Activated naive CD4-positive, alpha-beta T cell treated with anti-CD3 and anti-CD28 coated beads, Interleukin-2, amount 50 U/mL, for 72 hours (primary cell): ENCODE measurements at regions not wholly inside any gene's neighbourhood (a gene's known extent, or its start where the extent isn't known, plus 50 kb on each side); places are given as distances from the start of the nearest gene placed in this dataset.

Experiments used
- ATAC-seq, 2 donors: fragments of 150-1000 bp; cut with Tn5 transposase; 2 replicates each; pipeline ENCODE4 v1.10.0; 2021; ENCODE audit warnings: mild to moderate bottlenecking in 2 of 2, moderate library complexity in 2 of 2
- DNase-seq, 2 donors: peaks; one replicate each; pipeline ENCODE4 v3.0.0; 2021 to 2022; ENCODE audit warnings: low spot score in 2 of 2
- H3K27ac Mint-ChIP-seq, 2 donors: one replicate each; pipeline ENCODE4 v1.8.0; 2022; ENCODE audit warnings: mild to moderate bottlenecking in 2 of 2, mixed read lengths in 2 of 2
- H3K36me3 Mint-ChIP-seq, 2 donors: one replicate each; pipeline ENCODE4 v1.8.0; 2022; ENCODE audit warnings: mixed read lengths in 2 of 2
- H3K9me3 Mint-ChIP-seq, 2 donors: one replicate each; pipeline ENCODE4 v1.8.0; 2022; ENCODE audit warnings: mixed read lengths in 2 of 2

DNA sequence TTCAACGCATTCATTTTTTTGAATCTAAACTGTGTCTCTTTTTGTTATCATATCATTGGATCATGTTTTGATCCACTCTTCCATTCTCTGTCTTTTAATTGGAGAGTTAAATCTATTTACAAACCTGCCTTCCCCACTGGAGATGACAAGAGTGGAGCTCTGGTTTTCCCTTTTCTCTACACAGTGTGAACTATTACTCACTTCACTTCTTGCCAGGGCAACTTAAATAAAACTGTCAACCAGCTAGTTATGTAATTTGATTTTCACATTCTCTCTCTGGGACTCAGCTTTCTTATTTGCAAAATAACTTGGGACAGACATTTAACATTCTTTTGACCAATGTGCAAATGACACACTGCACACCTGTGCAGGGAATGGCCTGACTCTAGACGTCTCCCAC, 230.8 kb upstream of the CST7 start:
- ATAC-seq = no peak

DNA sequence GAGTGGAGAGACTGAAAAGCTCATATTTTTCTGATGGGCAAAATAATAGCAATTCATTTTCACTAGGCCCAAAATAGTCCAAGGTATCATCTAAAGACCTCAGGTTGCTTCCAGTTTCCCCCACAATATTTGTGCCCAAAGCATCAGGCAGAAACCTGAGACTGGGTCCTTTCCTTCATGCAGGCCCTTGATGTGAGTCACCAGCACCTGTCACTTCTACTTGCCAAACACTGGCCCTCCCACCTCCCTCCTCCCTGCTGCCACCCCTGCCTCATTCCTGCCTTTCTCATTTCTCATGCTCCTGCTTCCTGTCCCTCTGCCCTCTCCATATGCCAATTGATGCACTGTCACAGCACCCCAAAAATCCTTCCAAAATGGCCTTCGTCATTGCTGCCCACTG, 230.4 kb upstream of the CST7 start:
- Mint-ChIP-seq H3K27ac (no peak overlapping the region), H3K36me3 (peaks cover 7 to 8% of the 10 kb centered on the region in 2 donors), H3K9me3 (peaks cover 6 to 7% of the 10 kb centered on the region in 2 donors)
- no peak for DNase-seq
- ATAC-seq = no peak

More for the DNA sequence above, 230.8 kb upstream of the CST7 start:
- DNase-seq = no peak
- no peak overlapping the region for H3K27ac Mint-ChIP-seq
- H3K36me3 Mint-ChIP-seq = peaks cover 7 to 8% of the 10 kb centered on the region in 2 donors
- H3K9me3 Mint-ChIP-seq = peaks cover 10 to 11% of the 10 kb centered on the region in 2 donors

DNA sequence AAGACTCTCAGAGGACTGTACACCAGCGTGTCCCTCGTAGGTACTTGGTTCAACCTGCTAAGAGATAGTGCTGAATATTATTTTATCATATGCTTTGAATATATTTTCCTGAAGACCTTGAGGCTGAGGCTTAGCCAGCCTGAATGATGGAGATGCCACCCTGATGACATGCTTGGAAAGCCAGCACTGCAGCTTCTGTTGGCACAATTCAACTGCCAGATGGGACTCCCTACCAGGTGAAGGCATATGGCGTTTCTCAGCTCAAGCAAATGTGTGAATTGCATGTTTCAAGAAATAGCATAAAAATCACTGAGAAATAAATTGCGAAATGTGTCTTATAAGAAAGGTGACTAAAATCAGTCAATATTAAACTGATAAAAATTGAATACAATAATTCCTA, 228.1 kb upstream of the CST7 start:
- H3K9me3 Mint-ChIP-seq = no peaks in the 10 kb centered on the region

DNA sequence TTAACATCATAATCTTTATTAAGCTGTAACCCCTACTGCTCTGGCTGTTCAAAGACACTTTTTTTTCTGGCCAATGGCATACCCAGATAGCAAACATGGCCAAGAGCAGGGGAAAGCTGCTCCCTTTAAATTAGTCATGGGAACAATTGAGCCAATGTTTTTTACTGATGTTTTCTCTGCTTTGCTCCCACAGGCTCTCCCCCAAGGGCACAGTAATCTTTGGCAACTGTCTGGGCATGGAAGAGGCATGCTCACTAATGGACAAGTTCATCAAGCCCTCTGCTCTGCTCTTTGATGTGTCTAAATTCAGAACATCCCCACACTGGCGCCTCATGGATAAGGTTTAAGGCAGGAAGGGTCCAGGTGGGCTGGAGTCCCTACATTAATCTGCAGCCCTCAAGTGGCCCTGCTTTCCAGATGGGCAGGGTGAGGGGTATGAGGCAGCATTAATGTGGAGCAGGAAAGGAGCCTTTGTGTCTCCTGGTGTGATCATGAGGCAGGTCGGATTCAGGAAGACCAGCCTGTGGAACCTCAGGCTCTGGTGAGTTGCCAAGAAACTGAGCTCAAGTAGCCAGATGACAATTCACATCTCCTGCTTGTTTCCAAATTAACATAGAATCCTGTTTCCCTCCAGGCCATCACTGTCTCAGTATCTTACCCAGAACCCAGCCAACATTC, 227.0 kb upstream of the CST7 start:
- DNase-seq = no peak

More for the DNA sequence above, 228.1 kb upstream of the CST7 start:
- no peak overlapping the region for H3K27ac Mint-ChIP-seq
- no peaks in the 10 kb centered on the region for H3K36me3 Mint-ChIP-seq
- ATAC-seq (no peak), DNase-seq (no peak)

DNA sequence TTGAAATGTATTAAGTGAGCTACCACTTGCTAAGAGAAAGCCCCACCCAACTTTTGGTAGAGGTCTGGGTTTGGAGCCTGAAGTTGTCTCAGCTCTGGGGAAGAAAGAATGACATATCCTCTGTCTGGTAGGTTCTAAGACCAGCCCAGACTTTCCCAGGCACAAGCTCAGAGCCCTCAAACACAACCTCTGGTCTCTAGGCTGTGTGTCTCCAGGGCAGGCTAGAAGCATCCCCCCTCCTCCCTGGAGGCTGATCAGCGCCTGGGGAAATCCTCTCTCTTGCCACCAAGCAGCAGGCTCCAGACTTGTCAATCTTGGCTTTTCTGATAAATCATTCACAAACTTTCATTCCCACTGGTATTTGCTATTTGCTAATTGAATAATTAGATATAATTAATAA, 226.5 kb upstream of the CST7 start:
- Mint-ChIP-seq H3K27ac (no peak overlapping the region), H3K9me3 (no peaks in the 10 kb centered on the region), H3K36me3 (no peaks in the 10 kb centered on the region)
- ATAC-seq = no peak
- DNase-seq = no peak

More for the DNA sequence above, 227.0 kb upstream of the CST7 start:
- Mint-ChIP-seq H3K27ac (no peak overlapping the region), H3K36me3 (no peaks in the 10 kb centered on the region), H3K9me3 (no peaks in the 10 kb centered on the region)
- ATAC-seq = no peak

DNA sequence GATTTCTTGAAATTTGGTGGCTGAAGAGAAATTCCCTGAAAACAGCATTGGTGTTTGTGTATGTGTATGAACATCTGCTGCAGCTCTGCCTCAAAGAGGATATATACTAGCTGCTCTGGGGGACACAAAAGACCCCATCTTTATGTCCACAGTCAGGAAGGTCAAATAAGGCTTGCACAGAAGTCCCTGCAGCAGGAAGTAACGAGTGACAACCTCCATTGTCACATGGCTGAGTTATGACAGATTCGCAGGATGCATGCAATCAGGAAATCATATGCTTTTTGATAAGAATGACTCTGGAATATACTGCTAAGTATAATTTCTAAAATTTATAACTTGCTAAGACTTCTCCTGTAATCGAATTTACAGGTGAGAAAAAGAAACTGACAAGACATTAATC, 225.9 kb upstream of the CST7 start:
- no peak for DNase-seq
- Mint-ChIP-seq H3K36me3 (no peaks in the 10 kb centered on the region), H3K27ac (no peak overlapping the region), H3K9me3 (no peaks in the 10 kb centered on the region)
- no peak for ATAC-seq

DNA sequence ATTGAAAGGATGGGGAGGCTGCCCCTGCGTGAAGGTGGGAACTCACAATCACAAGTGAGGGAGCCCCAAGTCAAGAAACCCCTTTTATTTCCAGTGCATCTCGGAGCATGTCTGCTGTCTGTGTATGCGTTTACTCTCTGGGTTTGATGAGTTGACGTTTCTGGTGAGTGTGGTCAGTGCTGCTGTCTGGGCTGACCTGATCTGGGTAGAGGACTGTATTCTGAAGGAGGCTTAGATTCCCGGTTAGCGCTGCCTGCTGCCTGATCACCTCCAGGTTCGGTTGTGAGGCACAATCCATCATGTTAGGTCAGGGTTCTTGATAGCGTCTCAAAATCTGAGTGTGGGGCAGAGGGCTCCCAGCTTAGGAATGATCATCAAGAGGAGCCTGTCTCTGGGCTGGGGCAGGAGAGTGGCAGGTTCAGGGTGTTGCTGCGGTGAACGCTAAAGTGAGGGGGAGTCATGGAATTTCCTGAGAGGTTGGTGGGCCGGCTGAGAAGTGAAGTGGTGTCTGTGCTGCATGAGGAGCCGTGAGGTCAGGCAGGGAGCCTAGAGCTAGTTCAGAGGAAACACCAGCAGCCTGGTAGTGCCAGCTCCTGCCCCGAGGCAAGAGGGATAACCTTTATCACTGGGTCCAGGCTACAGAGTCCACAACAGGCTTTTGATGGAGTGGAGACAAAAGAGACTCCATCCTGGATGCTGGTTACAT, 225.3 kb upstream of the CST7 start:
- no peak for ATAC-seq
- H3K27ac Mint-ChIP-seq = no peak overlapping the region
- no peak for DNase-seq
- no peaks in the 10 kb centered on the region for H3K9me3 Mint-ChIP-seq
- H3K36me3 Mint-ChIP-seq = no peaks in the 10 kb centered on the region

DNA sequence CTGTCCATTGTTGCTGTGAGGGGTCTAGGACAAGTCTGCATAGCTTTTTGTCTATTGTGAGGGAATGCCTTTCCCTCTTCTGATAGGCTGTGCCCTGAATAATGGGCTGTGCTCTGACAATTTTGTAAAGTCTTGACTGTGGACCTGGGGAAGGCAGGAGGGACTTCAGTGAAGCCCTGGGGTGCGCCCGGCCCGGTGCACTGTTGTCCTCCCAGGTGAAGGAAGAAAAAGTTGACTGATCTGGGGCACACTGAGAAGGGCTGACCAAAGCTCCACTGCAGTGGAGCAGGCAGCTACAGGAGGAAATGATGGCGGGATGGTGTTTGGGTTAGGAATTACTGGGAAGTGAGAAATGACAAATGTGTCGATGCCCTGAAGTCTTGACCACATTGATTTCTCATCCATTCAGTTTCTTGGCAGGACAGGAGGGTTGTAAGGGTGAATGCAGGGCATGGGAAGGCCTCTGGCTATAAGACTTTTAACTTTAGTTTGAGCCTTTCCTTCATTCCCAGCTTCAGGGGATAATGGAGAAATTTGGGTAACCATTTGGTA, 224.0 kb upstream of the CST7 start:
- ATAC-seq (no peak), DNase-seq (no peak)
- no peaks in the 10 kb centered on the region for H3K9me3 Mint-ChIP-seq
- no peaks in the 10 kb centered on the region for H3K36me3 Mint-ChIP-seq
- no peak overlapping the region for H3K27ac Mint-ChIP-seq

DNA sequence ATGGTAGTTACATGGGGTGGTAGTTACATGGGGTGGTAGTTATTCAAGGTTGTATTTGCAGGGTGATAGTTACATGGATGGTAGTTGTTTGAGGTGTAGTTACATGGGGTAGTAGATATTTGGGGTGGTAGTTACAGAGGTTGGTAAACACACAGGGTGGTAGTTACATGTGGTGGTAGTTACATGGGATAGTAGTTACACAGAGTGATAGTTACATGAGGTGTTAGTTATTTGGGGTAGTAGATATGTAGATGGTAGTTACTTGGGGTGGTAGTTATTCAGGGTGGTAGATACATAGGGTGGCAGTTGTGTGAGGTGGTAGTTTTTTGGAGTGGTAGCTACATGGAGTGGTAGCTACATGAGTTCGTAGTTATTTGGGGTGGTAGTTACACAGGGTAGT, 221.3 kb upstream of the CST7 start:
- Mint-ChIP-seq H3K9me3 (no peaks in the 10 kb centered on the region), H3K27ac (no peak overlapping the region), H3K36me3 (no peaks in the 10 kb centered on the region)
- ATAC-seq = no peak
- no peak for DNase-seq

DNA sequence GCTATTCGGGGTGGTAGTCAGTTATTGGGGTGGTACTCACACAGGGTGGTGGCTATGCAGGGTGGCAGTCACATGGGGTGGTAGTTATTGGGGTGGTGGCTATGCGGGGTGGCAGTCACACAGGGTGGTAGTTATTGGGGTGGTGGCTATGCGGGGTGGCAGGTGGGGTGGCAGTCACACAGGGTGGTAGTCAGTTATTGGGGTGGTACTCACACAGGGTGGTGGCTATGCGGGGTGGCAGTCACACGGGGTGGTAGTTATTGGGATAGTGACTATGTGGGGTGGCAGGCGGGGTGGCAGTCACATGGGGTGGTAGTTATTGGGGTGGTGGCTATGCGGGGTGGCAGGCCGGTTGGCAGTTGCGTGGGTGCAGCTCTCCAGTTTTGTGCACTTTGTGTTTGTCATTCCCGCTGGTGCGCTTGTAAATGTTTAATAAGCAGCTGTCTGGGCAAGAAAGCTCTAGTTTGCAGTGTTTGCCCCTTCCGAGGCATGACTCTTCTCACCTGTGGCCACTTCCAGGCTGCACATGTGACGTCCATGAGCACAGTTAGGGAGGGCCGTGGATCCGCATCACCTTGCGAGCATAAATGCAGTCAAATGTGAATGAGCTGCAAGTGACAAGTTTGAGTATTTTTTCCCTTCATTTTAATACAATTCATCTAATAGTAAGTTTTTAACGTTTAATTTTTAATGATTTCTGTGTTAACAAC, 219.0 kb upstream of the CST7 start:
- Mint-ChIP-seq H3K36me3 (no peaks in the 10 kb centered on the region), H3K9me3 (no peaks in the 10 kb centered on the region), H3K27ac (no peak overlapping the region)
- ATAC-seq = no peak
- no peak for DNase-seq

DNA sequence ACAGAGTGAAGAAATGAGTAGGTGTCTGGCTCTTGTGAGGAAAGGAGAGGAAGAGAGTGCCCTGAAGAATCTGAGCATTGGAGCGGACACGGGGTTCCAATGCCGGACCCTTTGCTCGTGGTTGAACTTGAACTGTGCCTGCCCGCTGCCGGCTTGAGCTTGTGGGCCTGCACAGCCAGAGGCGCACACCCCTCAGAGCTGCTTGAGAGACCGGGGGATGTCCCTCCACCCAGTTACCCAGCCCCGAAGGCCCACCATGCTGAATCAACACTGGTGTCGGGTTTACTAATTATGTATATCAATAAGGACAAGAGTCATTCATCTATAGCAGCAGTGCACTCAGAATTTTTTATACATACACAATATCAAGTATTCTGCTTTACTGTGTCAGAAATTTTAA, 218.3 kb upstream of the CST7 start:
- DNase-seq = no peak
- ATAC-seq = no peak
- no peaks in the 10 kb centered on the region for H3K9me3 Mint-ChIP-seq
- no peaks in the 10 kb centered on the region for H3K36me3 Mint-ChIP-seq
- no peak overlapping the region for H3K27ac Mint-ChIP-seq

DNA sequence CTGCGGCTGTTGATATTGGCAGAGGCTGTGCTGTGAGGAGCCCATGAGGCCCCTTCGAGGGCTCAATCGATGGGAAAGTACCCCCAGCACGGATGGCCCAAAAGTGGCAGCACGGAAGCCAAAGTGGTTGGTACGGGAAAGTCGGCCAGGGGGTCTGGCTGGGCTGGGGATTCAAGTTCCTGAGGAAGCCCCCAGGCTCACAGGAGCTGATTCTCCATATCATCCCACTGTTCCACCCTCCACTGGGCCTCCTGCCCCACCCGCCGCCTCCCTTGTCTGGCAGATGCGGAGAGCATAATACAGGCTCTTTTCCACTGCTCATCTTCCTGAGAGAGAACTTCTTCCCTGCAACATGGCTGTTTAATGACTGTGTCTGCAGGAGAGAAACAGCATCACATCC, 217.8 kb upstream of the CST7 start:
- ATAC-seq (no peak), DNase-seq (no peak)
- Mint-ChIP-seq H3K27ac (no peak overlapping the region), H3K36me3 (no peaks in the 10 kb centered on the region), H3K9me3 (no peaks in the 10 kb centered on the region)

DNA sequence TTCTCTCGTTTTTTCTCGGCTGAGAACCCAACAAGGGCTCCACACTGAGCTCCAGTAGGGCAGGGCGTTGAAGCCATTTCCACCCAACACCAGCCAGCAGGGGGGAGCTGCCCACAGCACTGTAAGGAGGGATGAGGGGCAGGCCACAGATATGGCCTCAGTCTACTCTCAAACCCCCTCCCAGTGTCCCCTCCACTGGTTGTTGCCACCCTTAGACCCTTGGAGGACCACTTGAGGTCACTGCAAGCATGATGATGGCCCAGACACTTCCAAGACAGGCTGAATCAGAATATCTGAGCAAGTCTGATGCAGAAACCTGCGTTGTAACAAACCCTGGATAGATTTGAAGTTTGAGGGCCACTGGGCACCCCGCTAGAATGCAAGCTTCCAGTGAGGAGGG, 217.0 kb upstream of the CST7 start:
- ATAC-seq (no peak), DNase-seq (no peak)
- Mint-ChIP-seq H3K27ac (no peak overlapping the region), H3K9me3 (no peaks in the 10 kb centered on the region), H3K36me3 (no peaks in the 10 kb centered on the region)

DNA sequence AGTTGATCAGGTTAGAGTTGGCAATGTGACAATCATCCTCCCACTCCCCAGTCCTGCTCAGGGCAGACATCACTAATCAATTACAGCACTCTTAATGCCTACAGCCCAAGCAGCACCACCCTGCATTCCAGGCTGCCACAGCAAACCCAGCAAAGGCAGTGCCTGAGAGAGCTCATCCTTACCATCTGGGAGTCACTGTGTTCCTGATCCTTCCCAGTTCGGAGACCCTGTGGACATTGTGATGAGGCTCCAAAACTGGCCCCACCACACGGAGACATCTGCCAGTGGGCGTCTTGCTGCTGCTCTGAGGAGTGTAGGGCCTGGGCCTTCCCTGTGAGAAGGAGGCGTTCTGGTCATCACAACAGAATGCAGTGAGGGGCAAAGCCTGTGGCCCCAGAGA, 216.5 kb upstream of the CST7 start:
- H3K9me3 Mint-ChIP-seq = no peaks in the 10 kb centered on the region
- H3K27ac Mint-ChIP-seq = no peak overlapping the region
- no peak for ATAC-seq
- H3K36me3 Mint-ChIP-seq = no peaks in the 10 kb centered on the region
- DNase-seq = no peak

DNA sequence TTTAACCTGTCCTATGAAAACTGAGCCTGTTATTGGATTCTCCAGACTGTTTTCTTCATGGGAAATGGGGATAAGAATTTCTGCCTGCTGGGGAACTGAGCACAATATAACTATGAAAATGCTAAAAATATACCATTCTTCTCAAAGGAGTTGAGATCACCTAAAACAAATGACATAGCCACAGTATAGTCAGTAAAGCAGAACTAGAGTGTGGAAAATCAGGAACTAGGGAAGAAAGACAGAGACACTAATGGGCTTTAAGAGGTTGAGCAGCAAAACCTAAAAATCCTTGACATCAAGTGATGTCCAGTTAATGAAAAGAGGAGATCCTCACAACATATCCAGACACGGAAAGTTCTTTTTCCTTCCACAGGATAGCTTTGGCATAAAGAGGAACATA, 215.7 kb upstream of the CST7 start:
- Mint-ChIP-seq H3K36me3 (no peaks in the 10 kb centered on the region), H3K9me3 (no peaks in the 10 kb centered on the region), H3K27ac (no peak overlapping the region)
- no peak for DNase-seq
- ATAC-seq = no peak

DNA sequence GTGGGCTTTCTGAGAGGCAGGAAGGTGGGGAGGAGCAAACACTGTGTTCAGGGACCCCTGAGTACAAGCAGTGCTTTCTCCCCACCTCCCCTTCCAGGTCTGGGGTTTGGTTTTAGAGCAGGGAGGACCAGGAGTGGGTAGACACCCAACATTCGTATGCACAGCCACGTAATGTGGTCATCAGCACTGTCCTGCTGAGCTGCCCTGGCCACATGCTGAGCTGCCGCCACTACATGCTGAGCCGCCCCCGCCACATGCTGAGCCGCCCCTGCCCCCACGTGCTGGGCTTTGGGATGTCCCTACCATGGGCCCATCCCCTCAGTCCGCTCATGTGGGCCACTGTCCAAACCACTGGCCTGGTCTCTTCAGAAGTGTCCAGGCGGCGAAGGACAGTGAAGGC, 214.9 kb upstream of the CST7 start:
- DNase-seq = no peak
- Mint-ChIP-seq H3K9me3 (no peaks in the 10 kb centered on the region), H3K27ac (no peak overlapping the region), H3K36me3 (no peaks in the 10 kb centered on the region)
- ATAC-seq = no peak

DNA sequence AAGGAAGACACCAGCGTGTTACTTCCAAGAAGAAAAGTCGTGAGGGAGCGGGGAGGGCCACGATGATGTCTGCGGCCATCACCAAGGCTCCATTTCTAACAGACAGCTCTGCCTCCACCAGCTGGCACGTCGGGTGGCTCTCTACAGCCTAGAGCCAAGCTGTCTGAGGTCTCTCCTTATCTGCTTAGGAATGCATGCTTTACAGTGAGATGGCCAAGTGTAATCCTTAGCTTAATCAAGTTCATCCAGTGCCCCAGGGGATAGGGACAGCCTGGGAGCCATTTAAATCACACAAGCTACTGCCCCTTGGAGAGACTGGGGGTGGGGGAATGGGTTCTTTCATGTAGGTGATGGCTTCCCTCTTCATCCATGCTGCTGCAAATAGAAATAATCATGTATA, 213.8 kb upstream of the CST7 start:
- H3K27ac Mint-ChIP-seq = no peak overlapping the region
- ATAC-seq = no peak

More for the DNA sequence above, 213.8 kb upstream of the CST7 start:
- no peak for DNase-seq
- Mint-ChIP-seq H3K36me3 (no peaks in the 10 kb centered on the region), H3K9me3 (no peaks in the 10 kb centered on the region)
